Islet precursor cell (in vitro differentiated cells): ENCODE measurements at regions not wholly inside any gene's neighbourhood (a gene's known extent, or its start where the extent isn't known, plus 50 kb on each side); places are given as distances from the start of the nearest gene placed in this dataset.

Experiments
- DNase-seq: peaks from one replicate; pipeline ENCODE4 v3.0.0-alpha.2; 2018

DNA sequence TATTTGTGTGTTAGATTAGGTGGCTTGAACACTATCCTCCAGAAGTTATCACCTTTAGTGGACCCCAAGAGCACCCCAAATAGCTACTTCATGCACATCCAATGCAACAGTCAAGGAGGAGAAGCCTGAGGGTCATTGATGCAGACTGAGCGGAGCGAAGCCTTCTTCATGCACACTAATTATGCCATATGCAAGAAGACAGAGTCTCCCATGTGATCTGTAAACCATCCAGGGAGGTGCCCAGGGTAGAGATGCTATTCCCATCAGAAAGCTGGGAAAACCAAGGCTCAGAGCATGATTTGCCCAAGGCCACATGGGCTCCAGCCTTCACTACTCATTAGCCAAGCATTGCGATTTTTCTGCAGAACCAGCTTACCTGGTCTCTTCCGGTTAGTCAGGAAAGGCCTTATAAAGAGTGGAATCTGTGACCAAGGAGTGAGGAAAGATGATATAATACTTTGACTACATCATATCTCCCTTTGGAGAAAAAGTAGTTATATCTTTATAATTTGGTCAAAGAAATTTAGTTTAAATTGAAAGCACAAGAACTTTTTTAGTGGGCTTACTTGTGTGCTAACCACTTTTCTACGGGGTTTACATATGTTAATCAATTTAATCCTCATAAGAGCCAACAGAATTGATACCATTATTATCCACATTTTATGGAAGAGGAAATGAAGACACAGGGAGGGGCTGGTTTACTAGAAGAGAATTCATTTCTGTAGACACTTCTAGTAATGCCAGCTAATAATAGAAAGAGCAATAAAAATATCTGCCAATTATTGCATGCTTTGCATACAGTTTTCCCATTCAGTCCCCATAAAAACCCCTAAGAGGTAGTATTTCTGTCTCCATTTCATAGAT lies 220.0 kb downstream of the ESM1 start:
- no peak for DNase-seq

DNA sequence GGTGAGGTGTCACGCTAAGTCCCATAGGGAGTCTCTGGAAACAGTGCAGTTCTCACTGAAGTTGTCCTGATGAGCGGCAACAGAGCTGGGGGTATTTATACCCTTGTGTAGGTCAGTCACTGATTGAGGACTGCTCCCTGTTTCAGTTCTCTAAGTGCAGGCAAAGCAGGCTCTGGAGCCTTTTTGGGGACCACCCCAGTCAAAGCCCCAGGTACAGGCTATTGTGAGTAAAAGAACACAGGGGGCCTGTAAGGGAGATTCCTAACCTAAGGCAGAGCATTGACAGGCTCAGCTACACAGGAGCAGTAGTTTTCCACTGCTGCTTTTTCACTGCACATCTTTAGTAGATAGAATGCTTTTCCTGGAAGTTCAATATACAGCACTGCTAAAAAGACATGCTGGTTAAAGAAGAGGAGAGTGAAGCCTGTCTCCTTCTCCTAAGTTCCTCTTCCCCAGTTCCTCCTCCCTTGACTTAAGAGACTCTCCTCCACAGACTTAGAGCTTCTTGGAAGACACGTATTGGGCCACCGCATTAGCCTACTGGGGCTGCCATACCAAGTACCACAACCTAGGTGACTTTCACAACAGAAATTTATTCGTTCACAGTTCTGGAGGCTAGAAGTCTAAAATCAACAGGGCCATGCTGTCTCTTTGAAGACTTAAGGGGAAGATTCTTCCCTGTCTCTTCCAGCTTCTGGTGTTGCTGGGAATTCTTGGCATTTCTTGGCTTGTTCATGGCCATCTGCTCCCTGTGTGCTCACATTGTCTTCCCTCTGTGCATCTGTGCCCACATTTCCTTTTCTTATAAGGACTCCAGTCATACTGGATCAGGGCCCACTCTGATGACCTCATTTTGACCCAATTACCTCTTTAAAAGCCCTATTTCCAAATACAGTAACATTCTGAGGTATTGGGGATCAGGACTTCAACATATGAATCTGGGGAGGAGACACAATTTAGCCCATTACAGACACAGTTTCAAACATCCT lies 221.0 kb downstream of the ESM1 start:
- no peak for DNase-seq

DNA sequence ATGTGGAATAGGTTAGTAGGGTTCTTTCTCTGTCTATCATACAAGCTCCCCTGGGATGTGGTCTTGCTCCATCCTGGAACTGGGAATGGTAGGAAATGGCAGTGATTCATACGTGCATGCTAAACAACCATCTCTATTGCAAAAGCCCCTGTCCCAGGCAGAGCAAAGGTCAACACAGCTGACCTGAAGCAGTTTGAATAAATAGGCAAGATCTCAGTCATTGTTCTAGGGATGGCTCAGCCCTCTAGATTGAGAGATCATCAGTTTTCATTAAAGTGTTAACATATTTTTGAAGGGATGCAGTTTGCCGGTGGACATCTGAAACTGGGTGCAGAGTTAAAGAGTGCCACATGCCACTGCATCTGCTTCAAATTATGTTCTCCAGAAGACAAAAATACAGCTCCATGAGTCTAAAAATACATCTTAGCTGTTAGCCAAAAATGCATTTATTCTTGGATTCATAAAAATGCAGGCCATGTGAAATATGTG lies 224.1 kb downstream of the ESM1 start:
- no peak for DNase-seq

DNA sequence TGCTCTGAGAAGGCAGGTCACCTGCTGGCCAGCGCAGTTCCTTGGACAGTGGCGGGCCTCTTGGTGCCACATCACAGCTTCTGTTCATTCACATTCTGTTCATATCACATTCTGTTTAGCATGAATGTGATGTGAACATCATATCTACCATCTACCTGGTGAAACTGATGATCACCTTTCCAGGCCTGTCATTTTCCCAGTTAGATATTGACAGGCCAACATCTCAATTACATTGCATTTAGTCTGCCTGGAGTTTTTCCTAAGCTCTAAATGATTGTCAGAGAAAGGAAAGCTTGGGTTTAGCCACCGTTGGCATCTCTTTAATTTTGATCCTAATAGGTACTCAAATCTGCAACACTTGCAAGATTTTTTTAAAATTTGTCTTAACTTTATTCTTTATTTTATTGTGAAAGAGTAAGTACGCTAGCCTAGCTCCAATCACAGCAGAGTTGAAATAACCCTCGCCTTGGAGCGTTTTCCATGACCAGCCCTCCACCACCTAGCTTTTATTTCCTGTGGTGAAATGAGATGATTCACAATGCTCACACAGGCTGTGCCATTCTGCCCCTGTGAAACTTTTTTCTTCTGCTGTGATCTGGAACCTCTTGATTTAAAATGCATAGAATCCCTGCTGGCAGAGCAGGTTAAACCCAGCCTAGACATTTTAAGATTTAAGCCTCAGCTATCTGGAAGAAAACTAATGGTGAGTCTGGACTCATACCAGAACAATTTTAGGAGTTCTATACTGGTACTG lies 225.0 kb downstream of the ESM1 start:
- DNase-seq, result no peak

DNA sequence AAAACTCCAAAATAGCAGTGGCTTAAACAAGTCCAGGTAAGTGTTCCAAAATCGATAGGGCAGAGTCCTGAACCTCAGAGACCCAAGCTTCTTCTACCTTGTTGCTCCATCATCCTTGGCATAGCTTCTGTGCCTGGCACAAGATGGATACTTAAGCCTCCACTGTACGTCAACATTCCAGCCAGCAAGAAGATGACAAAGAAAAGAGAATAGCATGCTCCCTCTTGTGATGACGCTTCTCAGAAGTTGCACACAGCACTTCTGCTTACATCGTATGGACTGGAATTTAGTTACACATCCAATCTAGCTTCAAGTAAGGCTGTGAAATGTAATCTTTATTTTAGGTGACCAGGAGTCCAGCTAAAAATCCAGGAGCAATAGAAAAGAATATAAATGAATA lies 227.4 kb downstream of the ESM1 start:
- no peak for DNase-seq

DNA sequence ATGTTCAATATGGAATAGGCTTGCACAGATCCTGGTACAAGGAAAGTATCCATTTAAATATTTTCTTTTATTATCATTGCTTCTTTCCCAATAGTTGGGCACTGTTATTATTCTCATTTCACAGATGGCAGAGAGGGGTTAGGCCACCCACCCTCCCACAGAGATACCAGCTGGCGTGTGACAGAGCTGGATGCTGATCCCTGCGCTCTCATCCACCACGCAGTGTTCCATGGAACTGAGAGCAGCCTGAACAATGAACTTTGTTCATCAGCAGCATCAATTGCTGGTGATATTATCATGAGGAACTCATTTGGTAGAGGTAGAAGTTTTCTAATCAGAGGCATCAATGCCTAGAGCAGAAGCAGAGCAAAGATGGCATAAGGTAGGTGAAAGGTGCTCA lies 227.9 kb downstream of the ESM1 start:
- no peak for DNase-seq

DNA sequence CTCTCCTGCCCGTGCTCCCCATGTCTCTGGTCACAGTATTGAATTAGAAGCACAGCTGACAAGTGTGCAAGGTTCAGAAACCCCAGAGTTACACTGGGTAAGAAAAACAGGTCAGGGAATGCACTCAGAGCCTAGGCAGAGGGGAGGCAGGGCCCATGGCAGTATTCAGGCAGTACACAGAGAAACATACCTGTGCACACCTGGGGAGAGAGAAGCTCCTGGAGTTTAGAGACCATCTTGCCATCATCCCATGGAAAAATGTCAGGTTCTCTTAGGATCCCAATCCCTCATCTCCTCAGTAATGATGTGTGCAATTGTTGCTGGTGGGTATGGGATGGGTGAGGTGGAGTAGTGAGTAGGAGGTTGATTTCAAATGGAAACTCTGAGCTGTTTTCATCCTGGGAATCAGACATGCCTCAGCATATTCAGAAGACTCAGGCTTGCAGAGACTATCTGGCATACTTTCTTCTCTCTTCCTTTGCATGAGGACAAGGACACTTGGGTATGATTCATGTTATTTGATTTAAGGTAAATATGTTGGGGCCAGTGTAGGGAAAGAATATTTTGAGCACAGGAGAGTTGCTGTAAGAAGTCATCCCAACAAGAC lies 228.5 kb downstream of the ESM1 start:
- DNase-seq, result no peak

DNA sequence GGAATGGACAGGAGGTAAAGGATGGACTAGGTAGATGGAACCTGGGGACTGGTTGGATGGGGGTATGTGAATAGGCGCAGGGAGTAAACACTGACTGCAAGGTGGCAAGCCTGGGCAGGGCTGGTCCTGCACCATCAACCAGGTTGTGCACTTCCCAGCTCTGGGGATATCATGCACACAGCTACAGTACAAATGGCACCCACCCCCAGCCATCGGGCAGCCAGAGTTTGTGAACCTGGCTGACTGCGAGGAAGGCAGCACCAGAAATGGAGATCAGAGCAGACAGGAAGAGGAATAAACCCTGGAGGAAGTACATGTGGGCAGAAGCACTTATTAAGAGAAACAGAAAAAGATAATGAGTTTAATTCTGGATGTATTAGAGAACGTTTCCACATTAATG lies 229.1 kb downstream of the ESM1 start:
- DNase-seq, result no peak

DNA sequence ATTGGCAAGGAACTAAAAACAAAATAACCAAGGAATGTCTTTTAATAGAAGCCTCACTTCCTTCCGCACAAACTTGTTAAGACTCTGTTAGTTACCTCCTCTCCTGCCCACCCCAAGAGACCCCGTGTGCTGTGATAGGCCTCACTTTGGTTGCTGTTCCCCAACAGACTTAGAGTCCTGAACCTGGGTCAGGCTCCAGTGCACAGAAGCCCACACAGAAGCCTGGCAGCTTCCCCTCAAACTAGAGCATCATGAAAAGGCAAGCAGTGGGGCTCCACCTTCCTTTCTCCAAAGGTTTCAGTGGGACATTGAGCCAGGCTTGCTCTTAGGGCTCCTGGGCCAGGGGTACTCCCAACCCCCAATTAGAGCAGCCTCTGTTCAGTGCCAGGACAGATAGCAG lies 230.5 kb downstream of the ESM1 start:
- DNase-seq, result no peak

DNA sequence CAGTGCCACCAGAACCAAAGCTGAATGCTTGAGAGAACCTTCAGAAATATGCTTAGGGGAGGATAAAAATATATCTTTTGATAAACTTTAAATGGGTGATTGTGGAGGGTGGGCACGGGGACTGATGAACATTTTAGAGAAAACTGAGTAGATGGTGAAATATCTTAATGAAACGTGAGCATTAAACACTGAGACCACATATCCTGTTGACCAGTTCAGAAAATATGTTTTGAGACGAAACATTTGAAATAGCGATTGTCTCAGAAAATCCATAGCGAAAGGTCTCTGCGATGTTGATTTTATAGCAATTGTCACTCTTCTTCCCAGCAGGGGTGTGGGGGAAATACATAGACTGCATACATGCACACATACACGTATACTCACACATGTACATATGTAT lies 231.0 kb downstream of the ESM1 start:
- no peak for DNase-seq

DNA sequence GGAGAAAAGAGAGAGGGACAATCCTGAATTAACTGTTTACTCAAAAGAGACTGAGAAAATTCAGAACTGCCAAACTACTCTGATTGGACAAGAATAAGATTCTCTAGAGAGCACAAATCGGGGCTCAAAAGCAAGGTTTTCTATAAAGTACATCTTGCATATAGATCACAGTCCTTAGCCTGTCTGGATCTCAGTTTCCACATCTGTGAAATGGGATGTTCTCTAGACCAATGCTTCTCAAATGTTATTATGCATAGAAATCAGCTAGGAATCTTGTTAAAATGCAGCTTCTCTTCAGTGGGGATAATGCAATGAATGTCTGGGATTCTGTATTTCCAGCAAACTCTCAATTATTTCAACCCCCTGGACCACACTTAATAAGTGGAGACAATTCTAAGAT lies 231.6 kb downstream of the ESM1 start:
- no peak for DNase-seq

DNA sequence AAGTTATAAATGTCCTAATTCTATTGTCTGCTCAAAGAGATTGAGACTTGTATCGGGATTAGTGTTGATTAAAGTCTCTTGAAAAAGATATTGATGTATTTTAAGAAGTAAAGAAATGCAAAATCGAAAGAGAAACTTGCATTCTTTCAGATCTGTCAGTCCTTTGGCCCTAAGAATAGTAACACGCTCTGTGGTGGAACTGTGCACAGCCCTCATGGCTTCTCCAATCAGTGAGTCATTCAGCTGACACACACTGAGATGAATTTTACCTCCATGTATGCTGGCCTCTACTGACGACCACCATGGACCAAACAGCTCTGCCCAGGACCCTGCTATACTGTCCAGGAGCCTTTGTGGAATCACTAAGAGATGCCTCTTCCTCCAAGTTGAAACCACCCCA lies 232.4 kb downstream of the ESM1 start:
- DNase-seq, result no peak

DNA sequence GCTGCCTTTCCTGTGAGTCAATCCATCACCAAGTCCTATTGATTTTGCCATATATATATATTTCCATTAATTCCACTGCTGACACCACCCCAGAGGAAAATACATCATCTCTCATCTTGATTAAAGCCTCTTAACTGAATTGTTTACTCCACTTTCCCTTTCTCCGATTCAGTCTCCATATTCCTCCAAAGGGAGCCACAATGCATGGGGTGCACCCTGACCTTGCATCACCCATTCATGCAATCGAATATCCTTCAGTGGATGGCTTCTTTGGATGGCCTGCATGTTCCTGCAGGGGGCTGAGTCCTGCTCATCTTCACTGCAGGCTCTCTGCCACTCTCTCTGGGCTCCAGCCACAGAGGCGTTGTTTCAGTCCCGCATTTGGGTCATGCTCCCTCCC lies 231.0 kb downstream of the SNX18 start:
- DNase-seq, result no peak

DNA sequence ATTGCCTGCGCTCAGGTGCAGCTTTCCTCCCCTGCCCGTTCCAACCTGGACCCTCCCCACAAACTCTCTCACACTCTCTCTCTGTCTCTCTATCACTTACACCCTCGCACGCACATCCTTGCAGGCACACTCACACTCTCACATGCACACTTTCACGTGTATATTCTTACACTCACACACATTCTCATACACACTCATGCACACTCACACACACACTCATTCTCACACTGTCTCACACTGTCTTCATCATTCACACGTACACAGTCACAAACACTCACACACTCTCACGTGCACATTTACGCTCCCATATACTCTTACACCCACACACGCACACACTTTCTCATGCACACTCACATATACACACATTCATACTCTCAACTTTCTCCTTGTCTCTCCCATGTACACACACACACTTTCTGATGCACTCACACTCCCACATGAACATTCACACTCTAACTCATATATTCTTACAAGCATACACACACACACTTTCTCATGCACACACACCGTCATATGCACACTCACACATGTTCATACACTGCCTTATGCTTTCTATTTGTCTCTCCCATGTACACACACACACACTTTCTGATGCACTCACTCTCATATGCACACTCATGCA lies 229.3 kb downstream of the SNX18 start:
- DNase-seq, result no peak

DNA sequence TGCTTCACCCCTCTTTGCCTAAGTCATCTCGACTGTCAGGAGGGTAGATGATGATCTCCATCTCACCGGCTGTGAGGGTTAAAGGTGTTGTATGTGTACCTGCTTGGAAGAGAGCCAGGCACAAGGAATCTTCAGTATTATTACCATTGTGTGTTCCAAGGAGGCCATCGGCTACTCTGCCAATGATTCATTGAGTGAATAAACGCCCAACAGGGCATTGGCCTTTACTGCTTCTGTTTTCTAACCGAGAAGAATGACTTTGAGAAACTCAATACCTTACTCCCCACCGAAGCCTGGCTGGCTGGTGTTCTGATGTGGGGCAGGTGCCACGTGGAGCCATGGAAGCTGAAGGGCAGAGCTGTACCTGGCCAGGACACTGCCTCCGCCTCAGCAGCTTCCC lies 228.8 kb downstream of the SNX18 start:
- DNase-seq, result no peak

DNA sequence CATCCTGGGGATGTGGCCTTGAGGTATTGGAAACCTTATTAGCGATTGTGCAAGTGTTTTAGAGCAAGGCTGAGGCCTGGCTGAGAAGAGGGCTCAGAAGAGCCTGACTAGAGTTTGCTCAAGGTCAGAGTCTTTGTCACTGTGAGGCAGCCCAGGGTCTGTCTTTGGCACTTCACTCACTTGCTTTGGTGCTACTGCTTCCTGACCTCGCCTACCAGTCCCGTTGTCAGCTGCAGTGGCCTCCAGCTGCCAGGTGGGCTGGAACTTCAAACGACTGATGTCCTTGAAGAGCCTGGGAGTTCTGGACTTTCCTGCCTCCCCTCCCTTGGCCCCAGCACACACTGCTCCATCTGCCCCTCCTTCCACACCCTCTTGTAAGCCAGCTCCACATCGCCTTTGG lies 228.0 kb downstream of the SNX18 start:
- DNase-seq, result peak; percentile 59

DNA sequence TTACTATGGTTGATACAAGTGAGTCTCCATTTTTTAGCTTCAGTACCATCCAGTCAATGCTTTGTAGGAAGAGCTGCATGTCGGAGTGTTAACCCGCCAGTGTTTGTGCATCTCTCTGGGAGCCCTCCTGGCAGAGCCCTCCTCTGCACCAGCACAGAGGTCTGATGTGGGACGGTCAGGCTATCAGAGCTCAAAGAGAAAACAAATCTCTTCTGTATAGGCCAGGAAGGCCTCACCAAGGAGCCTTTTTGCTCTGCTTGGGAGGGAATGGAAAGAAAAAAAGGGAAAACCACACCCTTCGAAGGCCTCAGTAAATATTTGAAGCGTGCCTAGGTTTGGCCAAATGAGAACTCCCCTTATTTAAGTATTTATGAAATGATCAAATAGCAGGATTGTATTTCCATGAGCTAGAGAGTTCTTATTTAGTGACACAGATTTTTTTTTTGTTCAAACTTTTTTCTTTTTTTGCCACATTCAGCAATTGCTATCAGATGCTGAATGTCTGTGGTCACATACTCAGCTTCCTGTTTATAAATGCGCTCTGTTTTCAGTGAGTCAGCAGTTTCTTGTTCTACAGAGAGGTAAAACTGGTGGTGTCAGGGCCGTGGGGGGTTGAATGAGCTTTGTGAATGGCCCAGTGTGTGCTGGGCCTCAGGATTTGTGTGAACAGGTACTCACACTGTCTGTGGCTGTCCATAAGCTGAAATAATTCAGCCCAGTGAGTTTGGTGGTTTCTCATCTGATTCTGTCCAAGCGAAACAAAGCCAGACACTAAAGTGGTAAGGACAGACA lies 226.6 kb downstream of the SNX18 start:
- DNase-seq, result peak; percentile 83

DNA sequence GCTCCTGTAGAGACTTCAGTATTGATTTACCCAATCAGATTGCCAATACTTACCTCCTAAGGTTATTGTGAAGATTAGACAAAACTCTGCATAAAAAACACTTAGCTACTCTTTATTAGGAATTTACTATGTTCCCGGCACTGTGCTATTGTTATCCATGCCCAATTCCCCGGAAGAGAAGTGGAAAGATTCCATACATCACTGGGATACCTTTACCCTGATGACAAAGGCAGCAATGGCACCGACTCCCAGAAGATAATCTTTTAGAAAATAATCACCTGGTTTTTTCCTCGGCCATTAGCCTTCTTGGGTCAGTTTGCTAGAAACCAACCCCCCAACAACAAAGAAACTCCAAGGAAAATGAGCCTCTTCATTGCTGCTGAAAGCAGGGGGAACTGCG lies 226.0 kb downstream of the SNX18 start:
- no peak for DNase-seq

DNA sequence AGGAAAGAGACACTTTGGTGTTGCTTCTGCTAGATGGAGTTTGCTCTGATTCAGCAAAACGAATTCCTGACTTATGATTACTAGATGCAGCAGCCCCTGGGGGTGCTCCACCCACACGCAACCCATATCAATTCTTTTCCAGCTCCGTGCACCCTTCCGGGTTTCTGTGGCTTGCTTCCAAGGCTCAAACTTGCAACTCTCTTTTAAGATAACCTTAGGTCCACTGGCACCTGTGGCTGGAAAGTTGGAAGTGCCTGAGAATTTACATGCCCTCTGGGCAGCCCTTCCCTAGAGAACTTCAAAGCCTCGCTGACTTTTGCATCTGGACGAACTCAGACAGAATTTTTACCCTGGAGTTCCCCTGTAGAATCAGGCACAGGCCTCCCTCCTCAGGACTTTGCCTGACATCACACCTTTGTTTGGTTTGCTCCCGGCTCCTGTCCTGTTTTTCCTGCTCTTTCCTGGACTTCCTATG lies 224.9 kb downstream of the SNX18 start:
- peak; percentile 93 for DNase-seq

DNA sequence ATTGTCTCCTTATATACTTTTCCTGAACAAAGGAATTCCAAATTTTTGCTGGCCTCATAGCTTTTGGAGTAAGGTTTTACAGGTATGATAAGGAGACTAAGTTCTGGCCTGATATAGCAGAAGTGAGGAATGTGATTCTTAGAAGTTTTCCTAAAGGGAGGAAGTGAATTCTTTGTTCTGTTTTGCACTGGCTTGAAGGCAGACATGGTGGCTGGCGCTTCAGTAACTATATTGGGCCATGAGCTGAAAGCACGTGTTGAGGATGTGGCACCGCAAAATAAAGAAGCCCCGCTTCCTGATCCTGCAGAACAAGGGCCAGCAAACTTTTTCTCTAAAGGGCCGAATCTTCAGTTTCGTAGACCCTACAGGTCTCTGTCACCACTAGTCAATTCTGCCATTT lies 224.2 kb downstream of the SNX18 start:
- DNase-seq, result no peak

DNA sequence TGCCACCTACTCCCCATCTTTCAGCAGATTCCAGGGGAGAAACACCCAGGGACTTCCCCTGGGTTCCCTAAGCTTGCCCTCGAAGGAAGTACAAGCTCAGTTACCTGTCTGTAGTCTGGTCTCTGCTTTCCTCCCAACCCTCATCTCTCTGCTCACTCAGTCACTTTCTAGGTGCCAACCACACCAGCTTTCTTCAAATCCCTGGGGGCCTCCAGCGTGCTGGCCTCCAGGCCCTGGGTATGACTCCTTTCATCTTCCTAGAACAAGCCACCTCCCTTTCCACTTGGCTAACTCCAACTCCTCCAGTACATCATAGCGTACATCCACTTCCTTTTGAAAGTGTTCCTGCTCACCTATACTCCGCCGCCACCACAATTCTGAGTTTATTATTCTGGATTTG lies 222.6 kb downstream of the SNX18 start:
- no peak for DNase-seq
